ENCODE measurements at regions not wholly inside any gene's neighbourhood (a gene's known extent, or its start where the extent isn't known, plus 50 kb on each side); places are given as distances from the start of the nearest gene placed in this dataset.

- no peak for TF ChIP-seq CTCF (IDR thresholded peaks at IDR 0.05)
- no peak for TF ChIP-seq EZH2 (IDR thresholded peaks at IDR 0.05; ENCODE audit: borderline replicate concordance, insufficient read depth, low read depth, low read length, poor library complexity, severe bottlenecking)
These were observed 287.4 kb upstream of the ARRDC3 start for GRCh38 chr5:91670563-91670962.

Measured in B cell (primary cell).